ENCODE measurements at regions not wholly inside any gene's neighbourhood (a gene's known extent, or its start where the extent isn't known, plus 50 kb on each side); places are given as distances from the start of the nearest gene placed in this dataset.

GRCh38 chrX:55149242-55149641 lies 60.4 kb downstream of the PAGE2 start:
- TF ChIP-seq CTCF (IDR thresholded peaks at IDR 0.05): no peak
- TF ChIP-seq POLR2A (IDR thresholded peaks at IDR 0.05): no peak

Data from heart left ventricle (tissue), 13 donors.